ENCODE measurements at regions not wholly inside any gene's neighbourhood (a gene's known extent, or its start where the extent isn't known, plus 50 kb on each side); places are given as distances from the start of the nearest gene placed in this dataset. TPM values are rescaled to one million over a fixed set of nuclear protein-coding genes. Genes with fewer than 3 reads are reported as not detected.

- Histone ChIP-seq H3K56ac (ENCODE audit: low read length) (no peak overlapping the region), H2BK15ac (replicated peaks; ENCODE audit: low read depth) (no peak overlapping the region), H2BK5ac (ENCODE audit: low read length) (no peak overlapping the region), H4K5ac (ENCODE audit: low read length) (no peak overlapping the region), H3K23ac (ENCODE audit: low read length) (no peak overlapping the region), H3K18ac (ENCODE audit: low read length) (no peak overlapping the region), H3K4me2 (ENCODE audit: low read length) (no peak overlapping the region), H3K79me2 (ENCODE audit: control insufficient read depth, insufficient read depth, low read length) (no peaks in the 10 kb centered on the region), H2AK5ac (ENCODE audit: low read length) (no peak overlapping the region), H3K27ac (ENCODE audit: low read depth, low read length) (no peak overlapping the region), H3K27me3 (ENCODE audit: insufficient read depth, low read length, poor library complexity) (no peaks in the 10 kb centered on the region), H3K79me1 (ENCODE audit: low read length) (no peaks in the 10 kb centered on the region), H3K36me3 (ENCODE audit: control insufficient read depth, insufficient read depth, low read length) (no peaks in the 10 kb centered on the region), H3K4ac (ENCODE audit: low read depth, low read length) (no peak overlapping the region), H3K4me3 (ENCODE audit: low read length) (no peak overlapping the region), H4K8ac (ENCODE audit: low read depth, low read length) (no peak overlapping the region), H2BK120ac (ENCODE audit: low read depth, low read length) (no peak overlapping the region), H3K9ac (ENCODE audit: low read length) (no peak overlapping the region), H3K4me1 (ENCODE audit: control insufficient read depth, low read depth, low read length) (no peaks in the 10 kb centered on the region)
- WGBS (ENCODE audit: extremely low coverage, insufficient coverage, low lambda C conversion rate), result no CpG with 5 or more reads among the region's 5 CpGs
- DNase-seq, result no peak
These were observed 51.3 kb upstream of the TOP3B start for GRCh38 chr22:22033803-22034468.

- no peak overlapping the region for H3K23ac ChIP-seq (ENCODE audit: low read length)
- no peak overlapping the region for H3K4ac ChIP-seq (ENCODE audit: low read depth, low read length)
- H2BK5ac ChIP-seq (ENCODE audit: low read length), result no peak overlapping the region
- no peaks in the 10 kb centered on the region for H3K79me2 ChIP-seq (ENCODE audit: control insufficient read depth, insufficient read depth, low read length)
- H3K18ac ChIP-seq (ENCODE audit: low read length), result no peak overlapping the region
- H3K4me1 ChIP-seq (ENCODE audit: control insufficient read depth, low read depth, low read length), result no peaks in the 10 kb centered on the region
- no peak overlapping the region for H4K5ac ChIP-seq (ENCODE audit: low read length)
- DNase-seq, result no peak
- no peak overlapping the region for H3K27ac ChIP-seq (ENCODE audit: low read depth, low read length)
- no peaks in the 10 kb centered on the region for H3K79me1 ChIP-seq (ENCODE audit: low read length)
- H3K4me2 ChIP-seq (ENCODE audit: low read length), result no peak overlapping the region
- no peaks in the 10 kb centered on the region for H3K27me3 ChIP-seq (ENCODE audit: insufficient read depth, low read length, poor library complexity)
- H3K36me3 ChIP-seq (ENCODE audit: control insufficient read depth, insufficient read depth, low read length), result no peaks in the 10 kb centered on the region
- no peak overlapping the region for H2BK120ac ChIP-seq (ENCODE audit: low read depth, low read length)
- no peak overlapping the region for H2AK5ac ChIP-seq (ENCODE audit: low read length)
- no peak overlapping the region for H4K8ac ChIP-seq (ENCODE audit: low read depth, low read length)
- H3K9ac ChIP-seq (ENCODE audit: low read length), result no peak overlapping the region
- WGBS (ENCODE audit: extremely low coverage, insufficient coverage, low lambda C conversion rate), result no CpG with 5 or more reads among the region's 7 CpGs
- no peak overlapping the region for H3K56ac ChIP-seq (ENCODE audit: low read length)
- H3K4me3 ChIP-seq (ENCODE audit: low read length), result no peak overlapping the region
- no peak overlapping the region for H2BK15ac ChIP-seq (replicated peaks; ENCODE audit: low read depth)
These were observed 50.6 kb upstream of the TOP3B start for GRCh38 chr22:22032906-22033802.

GRCh38 chr22:22032099-22032905 lies 49.7 kb upstream of the TOP3B start:
- Histone ChIP-seq H3K23ac (ENCODE audit: low read length) (no peak overlapping the region), H3K18ac (ENCODE audit: low read length) (no peak overlapping the region), H3K4me1 (ENCODE audit: control insufficient read depth, low read depth, low read length) (no peaks in the 10 kb centered on the region), H3K56ac (ENCODE audit: low read length) (no peak overlapping the region), H3K9ac (ENCODE audit: low read length) (no peak overlapping the region), H3K36me3 (ENCODE audit: control insufficient read depth, insufficient read depth, low read length) (no peaks in the 10 kb centered on the region), H4K8ac (ENCODE audit: low read depth, low read length) (no peak overlapping the region), H3K79me2 (ENCODE audit: control insufficient read depth, insufficient read depth, low read length) (no peaks in the 10 kb centered on the region), H3K4me3 (ENCODE audit: low read length) (no peak overlapping the region), H2BK15ac (replicated peaks; ENCODE audit: low read depth) (no peak overlapping the region), H3K79me1 (ENCODE audit: low read length) (no peaks in the 10 kb centered on the region), H3K4me2 (ENCODE audit: low read length) (no peak overlapping the region), H3K4ac (ENCODE audit: low read depth, low read length) (no peak overlapping the region), H3K27ac (ENCODE audit: low read depth, low read length) (no peak overlapping the region), H2AK5ac (ENCODE audit: low read length) (no peak overlapping the region), H4K5ac (ENCODE audit: low read length) (no peak overlapping the region), H2BK5ac (ENCODE audit: low read length) (no peak overlapping the region), H2BK120ac (ENCODE audit: low read depth, low read length) (no peak overlapping the region), H3K27me3 (ENCODE audit: insufficient read depth, low read length, poor library complexity) (no peaks in the 10 kb centered on the region)
- WGBS (ENCODE audit: extremely low coverage, insufficient coverage, low lambda C conversion rate), result no CpG with 5 or more reads among the region's 4 CpGs
- DNase-seq, result no peak

Small RNAs in the stretch of these regions (small RNA-seq; reads per million reads assigned to genes)
- gene AC245452.3 (ENCODE audit: insufficient read depth), result not detected
- gene AC245517.3 (ENCODE audit: insufficient read depth), result not detected
- gene AC245517.5 (ENCODE audit: insufficient read depth), result not detected
- gene IGLVIV-59 (ENCODE audit: insufficient read depth), result not detected
